ENCODE measurements at regions not wholly inside any gene's neighbourhood (a gene's known extent, or its start where the extent isn't known, plus 50 kb on each side); places are given as distances from the start of the nearest gene placed in this dataset.
"Not testable (repeated sequence)": the region's sequence is repeated elsewhere in the genome, so short reads cannot be mapped to it uniquely, and the experiment has no call there.

DNA sequence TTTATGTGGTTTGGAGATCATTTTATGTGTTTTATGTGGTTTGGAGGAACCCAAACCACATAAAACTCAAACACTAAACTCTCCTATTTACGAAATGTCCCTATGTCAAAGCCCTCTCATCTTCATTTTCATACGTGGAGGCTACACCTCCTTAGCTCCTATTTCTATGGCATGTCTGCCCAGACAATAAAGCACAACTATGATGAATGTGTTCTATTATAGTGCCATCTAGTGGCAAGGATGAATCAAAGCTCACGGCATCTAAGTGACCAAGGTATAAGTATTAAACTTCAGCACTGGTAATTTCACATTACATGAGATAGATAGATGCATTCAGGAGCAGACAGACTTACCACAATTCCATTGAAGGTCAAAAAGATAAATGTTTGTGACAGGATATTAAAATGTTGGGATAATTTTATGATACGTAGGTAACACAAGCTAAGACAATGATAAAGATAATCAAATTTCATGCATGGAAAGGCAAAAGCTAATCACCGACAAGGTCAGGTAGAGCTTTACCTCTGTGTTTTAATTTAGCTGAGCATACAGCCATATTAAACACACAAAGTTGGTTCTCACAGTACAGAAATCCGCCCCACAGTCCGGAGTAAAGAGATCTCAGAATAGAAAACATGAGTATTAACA lies 130.6 kb upstream of the FHIT start:
- no peak for DNase-seq

DNA sequence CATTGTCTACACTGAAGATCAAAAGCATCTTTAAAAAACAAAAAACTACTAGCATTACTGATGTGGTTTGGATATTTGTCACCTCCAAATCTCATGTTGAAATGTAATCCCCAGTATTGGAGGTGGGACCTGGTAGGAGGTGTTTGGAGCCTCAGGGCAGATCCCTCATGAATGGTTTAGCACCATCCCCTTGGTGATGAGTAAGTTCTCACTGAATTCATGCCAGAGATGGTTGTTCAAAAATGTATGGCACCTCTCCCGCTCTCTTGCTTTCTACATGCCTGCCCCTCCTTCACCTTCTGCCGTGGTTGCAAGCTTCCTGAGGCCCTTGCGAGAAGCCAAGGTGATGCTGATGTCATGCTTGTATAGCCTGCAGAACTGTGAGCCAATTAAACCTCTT lies 136.6 kb upstream of the FHIT start:
- no peak for DNase-seq

DNA sequence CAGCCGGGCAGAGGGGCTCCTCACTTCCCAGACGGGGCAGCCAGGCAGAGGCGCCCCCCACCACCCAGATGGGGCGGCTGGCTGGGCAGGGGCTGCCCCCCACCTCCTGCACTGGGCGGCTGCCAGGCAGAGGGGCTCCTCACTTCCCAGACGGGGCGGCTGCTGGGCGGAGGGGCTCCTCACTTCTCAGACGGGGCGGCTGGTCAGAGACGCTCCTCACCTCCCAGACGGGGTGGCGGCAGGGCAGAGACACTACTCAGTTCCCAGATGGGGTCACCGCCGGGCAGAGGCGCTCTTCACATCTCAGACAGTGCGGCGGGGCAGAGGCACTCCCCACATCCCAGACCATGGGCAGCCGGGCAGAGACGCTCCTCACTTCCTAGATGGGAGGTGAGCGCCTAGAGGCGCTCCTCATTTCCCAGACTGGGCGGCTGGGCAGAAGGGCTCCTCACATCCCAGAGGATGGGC lies 142.3 kb upstream of the FHIT start:
- not testable (repeated sequence) for DNase-seq

DNA sequence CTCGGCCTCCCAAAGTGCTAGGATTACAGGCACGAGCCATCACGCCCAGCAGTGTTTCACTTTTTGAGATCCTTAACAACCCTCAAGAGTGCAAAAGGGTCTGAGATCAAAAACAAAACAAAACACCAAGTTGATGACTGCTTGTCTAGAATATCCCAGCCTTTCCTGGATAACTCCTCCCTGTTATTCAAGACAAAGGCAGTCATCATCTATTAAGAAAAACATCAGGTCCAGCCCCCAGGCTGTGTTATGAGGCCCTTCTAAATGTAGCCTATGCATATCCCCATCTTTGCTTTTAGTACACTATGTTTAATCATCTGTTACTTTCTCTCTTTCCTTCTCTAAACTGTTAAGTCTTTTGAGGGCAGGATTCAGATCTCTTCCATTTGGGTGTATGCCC lies 150.1 kb upstream of the FHIT start:
- DNase-seq, result no peak

DNA sequence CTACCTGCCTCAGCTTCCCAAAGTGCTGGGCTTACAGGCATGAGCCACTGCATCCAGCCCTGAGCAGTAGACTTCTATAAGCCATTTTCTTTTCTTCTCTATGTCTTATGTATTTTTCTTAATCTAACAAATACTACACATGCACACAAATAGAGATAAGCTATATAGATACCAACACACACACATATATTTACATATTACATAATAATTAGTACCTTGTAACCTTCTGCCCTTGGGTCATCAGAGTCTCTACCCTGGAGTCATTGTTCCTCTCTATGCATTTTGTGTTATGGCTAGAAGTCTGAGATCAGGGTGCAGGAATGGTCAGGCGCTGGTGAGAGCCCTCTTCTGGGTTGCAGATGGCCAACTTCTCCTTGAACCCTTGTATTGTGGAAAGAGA lies 154.0 kb upstream of the PTPRG start:
- no peak for DNase-seq

DNA sequence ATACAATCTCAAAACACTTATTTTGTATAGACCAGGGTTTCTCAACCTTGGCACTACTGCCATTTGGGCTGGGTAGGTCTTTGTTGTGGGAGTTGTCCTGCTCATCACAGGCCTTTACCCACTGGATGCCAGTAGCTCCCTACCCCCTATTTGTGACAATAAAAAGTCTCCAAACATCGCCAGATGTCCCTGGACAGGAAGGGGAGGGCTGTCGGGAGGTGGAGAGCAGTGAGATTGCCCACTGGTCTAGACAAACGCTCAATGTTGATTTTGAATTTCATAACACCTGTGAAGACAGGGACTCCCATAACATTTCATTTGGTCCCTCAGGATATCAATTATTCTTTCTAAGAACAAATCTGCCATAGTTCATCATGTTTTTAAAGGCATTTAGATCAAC lies 151.7 kb upstream of the PTPRG start:
- DNase-seq, result no peak

DNA sequence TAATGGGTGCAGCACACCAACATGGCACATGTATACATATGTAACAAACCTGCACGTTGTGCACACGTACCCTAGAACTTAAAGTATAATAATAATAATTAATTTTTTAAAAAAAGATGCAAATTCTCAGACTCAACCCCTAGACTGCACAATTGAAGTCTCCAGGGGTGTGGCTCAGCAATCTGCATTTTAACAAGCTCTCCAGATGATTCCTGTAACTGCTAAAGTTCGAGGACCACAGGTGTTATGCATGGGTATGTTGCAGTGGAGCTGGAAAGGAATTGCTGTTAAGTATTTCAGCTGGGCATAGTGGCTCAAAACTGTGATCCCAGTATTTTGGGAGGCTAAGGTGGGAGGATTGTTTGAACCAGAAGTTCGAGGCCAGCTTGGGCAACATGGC lies 151.0 kb upstream of the PTPRG start:
- not testable (repeated sequence) for DNase-seq

DNA sequence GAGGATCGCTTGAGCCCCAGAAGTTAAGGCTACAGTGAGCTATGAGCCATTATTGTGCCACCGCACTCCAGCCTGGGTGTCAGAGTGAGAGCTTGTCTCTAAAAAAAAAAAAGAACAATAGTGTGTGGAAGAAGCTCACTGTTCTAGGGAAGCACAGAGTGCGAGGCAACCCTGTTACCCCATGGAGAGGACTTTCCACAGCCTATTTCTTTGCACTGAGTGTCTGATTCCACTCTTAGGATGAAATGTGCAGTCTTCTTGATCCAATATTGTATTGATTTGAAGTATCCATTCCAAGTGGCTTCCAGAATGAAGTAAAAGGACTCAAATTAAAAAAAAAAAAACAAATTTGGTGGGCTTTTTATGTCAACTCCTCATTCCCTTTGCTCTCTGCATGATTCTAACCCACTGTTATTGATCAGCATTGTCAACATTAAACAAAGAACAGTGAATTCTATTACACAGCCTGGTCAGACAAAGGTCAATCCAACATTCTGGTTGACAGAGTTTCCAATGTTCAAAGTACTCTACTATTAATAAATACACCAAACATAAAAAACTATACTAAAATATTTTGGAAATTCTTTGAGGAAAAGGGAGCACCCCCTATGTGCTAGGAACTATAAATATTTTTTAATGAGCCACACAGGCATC lies 150.2 kb upstream of the PTPRG start:
- DNase-seq, result no peak

DNA sequence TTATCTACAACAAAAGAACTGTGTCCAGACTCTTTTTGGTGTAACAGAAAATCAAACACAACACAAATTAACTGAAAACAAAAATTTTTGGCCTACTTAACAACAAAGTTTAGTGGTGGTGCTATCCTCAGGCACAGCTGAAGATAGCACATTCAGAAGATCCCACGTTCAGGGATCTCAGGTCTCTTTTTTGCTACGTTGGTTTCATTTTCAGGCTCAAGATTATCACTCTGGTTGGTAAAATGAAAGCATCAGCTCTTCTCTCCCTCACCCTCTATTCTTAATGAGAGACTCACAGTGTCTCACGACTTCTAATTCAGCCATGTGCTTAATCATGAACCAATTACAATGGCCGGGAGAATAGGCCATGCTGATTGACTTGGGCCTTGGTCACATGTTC lies 146.9 kb upstream of the PTPRG start:
- no peak for DNase-seq

DNA sequence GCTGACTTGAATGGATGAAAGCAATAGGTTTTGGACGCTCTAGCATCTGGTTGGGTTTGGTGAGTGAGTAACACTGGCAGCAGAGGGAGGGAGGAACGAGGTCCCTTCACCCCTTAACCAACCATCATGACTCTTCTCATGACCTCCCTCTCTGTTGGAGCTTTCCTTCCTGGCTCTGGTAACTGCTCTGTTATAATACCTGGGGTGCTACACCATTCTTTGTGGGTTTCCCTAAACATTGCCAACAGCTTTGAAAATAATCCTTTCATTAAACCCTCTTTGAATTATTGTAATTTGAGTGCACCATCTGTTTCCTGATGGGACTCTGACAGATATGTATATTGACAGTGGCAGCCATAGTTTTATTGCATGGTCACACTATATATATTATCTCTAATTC lies 146.2 kb upstream of the PTPRG start:
- DNase-seq, result no peak

DNA sequence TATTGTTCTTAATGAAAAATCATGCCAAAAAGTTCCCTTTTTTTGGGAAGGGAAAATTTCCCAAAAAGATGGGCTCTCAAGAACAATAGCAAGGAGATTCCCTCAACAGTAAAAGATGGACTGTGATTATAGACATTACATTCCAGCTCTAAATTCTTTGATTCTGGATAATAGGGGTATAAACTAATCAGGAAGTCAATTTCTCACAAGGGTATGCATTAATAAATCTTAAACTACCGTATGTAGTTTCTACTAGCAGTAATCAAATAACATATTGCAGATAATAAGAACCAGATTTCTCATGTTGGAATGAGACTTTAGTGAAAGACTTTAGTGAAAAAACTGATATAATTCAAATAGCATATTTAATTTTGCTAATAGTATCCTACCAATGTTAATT lies 144.8 kb upstream of the PTPRG start:
- no peak for DNase-seq

DNA sequence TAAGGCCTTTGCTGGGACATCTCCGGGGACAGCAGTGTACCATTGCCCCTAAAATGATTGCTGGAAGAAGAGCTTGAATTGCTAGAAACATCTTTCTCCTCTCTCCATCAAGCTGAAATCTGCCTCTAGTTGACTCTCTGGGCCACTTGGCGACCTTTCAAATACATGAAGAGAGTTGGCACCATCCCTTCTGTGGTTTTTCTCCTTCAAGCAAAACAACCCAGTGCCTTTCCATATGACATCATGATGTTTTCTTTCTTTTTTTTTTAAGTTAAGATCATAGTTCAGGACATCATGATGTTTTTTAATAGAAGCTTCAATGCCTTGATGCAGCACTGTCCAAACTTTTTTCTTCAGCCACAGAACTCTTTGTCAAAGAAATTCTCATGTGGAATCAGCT lies 144.0 kb upstream of the PTPRG start:
- DNase-seq, result no peak

DNA sequence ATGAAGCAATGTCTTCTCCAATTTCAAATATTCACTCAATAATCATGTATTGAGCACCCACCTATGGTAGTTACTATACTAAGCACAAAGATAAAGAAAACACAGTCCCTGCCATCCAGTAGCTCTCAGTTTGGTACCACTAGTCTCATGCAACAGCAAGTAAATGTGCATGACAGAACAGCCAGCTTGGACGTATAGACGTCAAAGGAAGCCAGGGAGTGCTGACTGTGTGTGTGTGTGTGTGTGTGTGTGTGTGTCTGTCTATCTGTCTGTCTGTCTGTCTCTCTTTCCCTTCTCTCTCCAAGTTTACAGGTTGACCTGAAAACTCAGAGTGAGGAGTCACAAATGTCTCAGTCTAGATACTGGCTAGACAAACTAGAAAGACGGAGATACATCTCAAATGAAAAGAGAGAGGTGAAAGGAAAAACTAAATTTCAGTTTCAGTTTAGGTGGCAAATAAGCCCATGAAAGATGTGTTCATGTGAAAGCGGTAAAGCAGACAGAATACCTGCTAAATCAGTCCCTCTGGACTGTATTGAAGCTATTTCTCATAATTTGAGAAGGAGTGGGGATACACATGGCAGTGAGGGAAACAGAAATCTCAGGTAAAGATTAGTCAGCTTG lies 141.1 kb upstream of the PTPRG start:
- DNase-seq, result no peak

DNA sequence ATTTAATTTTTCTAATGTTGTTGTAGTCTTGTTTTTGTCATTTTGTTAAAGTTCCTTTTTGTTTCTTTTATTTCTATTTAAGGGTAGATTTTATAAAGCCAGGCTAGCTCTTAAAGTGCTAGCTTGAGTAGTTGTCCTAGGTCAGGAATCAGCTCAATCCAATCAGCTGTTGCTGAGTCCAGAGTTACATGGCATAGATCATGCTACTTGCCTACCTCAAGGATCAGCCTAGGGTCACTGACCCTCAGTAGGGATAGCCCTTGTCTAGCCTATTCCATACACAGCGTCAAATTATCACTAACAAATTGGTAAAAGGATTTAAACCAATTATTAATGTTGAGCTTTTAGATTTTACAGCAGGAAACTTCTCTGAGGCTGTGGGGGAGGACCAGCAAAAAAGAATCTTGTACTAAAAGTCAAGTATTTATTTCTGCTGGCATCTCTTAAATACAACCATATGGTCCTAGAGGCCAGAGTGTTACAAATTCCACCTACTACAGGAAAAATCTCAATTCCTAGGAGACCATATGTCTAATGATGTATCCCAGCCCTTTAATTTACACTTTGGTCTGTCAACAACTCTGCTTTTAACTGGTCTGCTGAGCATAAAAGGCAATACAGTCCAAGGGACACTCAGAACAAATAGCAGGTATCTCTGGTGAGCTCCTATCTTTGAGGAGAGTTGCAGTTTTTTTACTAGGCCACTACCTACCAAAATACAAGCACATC lies 138.3 kb upstream of the PTPRG start:
- no peak for DNase-seq

DNA sequence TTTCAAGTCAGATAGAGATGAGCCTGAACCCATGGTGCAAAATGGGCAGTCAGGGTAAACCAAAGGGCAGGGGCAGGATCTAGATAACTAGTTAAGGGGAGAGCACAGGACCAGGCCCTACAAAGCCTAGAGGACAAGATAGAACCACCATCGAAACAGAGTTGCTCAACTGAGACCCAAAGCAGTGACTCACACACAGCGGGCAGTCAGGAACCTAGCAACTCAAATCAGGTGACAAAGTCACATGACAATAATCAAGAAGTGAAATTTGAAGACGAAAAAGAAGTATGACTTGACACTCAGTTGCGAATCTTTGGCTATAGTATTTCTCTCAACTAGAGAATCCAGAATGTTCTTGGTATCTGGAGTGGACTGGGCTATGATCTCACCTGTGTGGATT lies 136.0 kb upstream of the PTPRG start:
- DNase-seq, result no peak

DNA sequence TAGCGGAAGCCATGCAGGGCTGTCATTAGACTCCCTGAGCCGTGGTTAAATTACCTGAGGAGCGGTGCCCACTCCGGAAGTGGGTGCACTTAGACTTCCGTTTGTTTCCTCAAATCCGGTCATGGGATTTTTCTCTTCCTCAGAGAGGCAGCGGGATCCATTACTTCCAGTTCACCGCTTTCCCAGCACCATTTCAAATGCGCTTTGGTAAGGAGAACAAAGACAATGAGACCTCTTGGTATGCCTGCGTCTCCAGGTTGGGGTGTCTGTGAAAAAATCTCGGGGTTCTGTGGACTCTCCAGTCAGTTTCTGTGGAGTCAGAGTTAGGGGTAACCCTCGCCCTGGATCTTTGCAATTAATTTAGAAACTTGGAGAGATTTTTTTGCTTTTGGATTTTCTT lies 132.3 kb upstream of the PTPRG start:
- DNase-seq, result no peak

DNA sequence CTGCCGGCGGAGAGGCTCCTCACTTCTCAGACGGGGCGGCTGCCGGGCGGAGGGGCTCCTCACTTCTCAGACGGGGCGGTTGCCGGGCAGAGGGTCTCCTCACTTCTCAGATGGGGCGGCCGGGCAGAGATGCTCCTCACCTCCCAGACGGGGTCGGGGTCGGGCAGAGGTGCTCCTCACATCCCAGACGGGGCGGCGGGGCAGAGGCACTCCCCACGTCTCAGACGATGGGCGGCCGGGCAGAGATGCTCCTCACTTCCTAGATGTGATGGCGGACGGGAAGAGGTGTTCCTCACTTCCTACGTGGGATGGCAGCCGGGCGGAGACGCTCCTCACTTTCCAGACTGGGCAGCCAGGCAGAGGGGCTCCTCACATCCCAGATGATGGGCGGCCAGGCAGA lies 126.5 kb upstream of the PTPRG start:
- DNase-seq, result not testable (repeated sequence)

DNA sequence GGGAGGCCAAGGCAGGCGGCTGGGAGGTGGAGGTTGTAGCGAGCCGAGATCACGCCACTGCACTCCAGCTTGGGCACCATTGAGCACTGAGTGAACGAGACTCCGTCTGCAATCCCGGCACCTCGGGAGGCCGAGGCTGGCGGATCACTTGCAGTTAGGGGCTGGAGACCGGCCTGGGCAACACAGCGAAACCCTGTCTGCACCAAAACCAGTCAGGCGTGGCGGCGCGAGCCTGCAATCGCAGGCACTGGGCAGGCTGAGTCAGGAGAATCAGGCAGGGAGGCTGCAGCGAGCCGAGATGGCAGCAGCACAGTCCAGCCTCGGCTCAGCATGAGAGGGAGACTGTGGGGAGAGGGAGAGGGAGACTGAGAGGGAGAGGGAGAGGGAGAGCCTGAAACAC lies 126.0 kb upstream of the PTPRG start:
- DNase-seq, result not testable (repeated sequence)

DNA sequence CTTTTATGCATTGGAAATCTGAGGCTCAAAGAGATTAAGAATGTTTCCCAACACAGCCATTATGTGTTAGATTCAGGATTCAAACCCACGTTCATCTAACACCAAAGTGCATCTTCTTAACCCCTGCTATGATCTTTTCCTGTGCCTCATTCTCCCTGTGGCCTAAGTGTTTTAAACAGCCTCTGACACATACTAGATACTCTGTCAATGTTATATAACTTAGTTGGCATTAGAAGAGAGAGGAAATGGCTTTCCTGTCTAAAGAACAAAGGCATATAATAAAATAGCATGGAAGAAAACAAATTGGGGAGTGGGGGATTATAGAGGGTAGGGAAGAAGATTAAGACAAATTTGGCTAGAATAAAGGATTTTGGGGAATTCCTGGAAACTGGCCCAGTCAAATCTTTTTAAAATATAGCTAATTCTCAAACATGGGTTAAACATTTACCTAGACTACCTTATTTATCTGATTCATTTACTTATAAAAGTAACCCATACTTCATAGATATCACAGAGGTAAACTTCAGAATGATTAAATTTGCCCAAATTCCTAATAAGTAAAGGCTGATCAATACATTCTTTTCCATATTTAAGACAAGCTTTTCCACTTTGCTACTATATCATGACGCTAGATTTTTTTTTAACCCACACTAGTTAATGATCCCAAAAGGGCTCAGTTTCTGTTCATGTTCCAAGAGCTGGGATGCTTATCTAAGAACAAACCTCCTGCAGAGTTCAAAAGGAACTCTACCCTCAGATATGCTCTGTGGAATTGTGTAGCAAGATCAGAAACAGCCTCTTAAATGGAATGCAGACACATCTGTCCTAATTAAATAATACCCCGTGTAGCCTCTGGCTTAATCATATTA lies 122.9 kb upstream of the PTPRG start:
- DNase-seq, result no peak

DNA sequence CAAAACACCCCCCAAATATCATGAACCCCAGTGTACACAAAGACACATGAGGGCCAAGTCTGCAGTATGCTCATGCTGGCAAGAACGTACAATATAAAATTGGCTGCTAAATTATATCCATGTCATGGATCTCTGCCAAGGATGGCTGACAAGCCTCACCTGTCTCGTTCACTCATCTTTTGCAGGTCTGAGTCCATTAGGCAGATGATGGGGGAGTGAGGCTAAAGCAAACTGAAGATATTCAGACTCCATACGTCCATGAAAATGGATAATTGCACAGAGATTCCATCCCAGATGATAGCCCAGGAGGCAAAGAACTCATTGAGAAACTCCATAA lies 122.3 kb upstream of the PTPRG start:
- DNase-seq, result no peak

DNA sequence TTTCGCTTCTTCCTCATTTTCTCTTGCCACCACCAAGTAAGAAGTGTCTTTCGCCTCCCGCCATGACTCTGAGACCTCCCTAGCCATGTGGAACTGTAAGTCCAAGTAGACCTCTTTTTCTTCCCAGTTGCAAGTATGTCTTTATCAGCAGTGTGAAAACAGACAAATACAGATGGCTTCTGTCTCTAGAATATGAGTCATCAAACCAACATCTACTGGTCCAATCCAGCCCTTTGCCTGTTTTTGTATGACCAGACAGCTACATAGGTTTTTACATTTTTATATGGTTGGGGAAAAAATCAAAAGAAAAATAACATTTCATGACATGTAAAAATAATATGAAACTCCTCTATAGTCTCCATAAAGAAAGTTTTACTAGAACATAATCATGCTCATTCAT lies 118.7 kb upstream of the PTPRG start:
- no peak for DNase-seq

DNA sequence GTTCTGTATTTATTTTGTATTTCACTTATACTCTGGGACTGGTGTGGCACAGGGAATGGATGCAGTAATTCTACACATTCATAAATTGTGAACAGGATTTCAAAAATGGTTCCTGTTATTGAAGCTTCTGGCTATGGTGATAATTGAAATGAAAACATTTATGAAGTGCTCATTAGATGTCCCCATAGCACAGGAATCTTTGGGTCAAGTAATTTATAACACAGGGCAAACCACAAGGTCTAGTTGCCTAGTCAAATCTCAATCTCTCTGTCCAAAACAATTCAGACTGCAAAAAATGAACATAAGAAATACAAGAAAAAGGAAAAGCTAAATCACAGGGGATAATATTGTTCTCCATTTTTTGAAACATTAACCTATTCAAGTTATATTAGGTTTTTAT lies 117.5 kb upstream of the PTPRG start:
- DNase-seq, result no peak

DNA sequence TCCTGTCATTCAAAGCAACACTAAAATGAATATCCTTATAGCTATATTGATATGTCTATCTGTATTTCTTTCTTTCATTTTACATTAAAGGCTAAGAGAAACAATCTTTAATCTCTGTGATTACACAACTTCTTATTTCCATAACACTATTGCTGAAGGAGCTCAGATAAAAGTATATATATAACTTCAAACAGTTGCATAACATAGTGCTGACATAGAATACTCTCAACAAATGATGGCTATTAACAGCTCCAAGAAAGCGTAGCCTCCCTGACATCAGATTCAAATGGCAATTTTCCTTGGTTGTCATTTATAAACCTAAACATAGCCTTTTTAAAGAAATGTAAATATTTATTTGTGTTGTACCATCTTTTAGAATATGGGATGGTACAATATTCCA lies 116.6 kb upstream of the PTPRG start:
- DNase-seq, result no peak
